ENCODE measurements at regions not wholly inside any gene's neighbourhood (a gene's known extent, or its start where the extent isn't known, plus 50 kb on each side); places are given as distances from the start of the nearest gene placed in this dataset.

GRCh38 chr4:29636961-29637360 lies 1083.2 kb upstream of the PCDH7 start:
- H3K9me3 ChIP-seq = no peaks in the 10 kb centered on the region
- no peak overlapping the region for H3K4me3 ChIP-seq
- H3K27me3 ChIP-seq = no peaks in the 10 kb centered on the region
- intact Hi-C loops (cut with DNase I) = no loop called here
- no peaks in the 10 kb centered on the region for H3K36me3 ChIP-seq
- no peak overlapping the region for H3K27ac ChIP-seq
- 47 to 64% (median 54%) methylated on average over 3 of the region's 3 CpGs for WGBS, 3 donors
- no peak for TF ChIP-seq EP300 (IDR thresholded peaks at IDR 0.05)
- TF ChIP-seq CTCF (IDR thresholded peaks at IDR 0.05) = no peak
- TF ChIP-seq POLR2A (IDR thresholded peaks at IDR 0.05) = no peak
- no peaks in the 10 kb centered on the region for H3K4me1 ChIP-seq (ENCODE audit: insufficient read depth)
- no peak for DNase-seq

GRCh38 chr4:29653221-29653620 lies 1066.9 kb upstream of the PCDH7 start:
- no peaks in the 10 kb centered on the region for H3K27me3 ChIP-seq
- no peaks in the 10 kb centered on the region for H3K9me3 ChIP-seq
- intact Hi-C loops (cut with DNase I) = no loop called here
- no peaks in the 10 kb centered on the region for H3K36me3 ChIP-seq
- DNase-seq = no peak
- WGBS, 3 donors = 87 to 91% (median 88%) methylated on average over 6 of the region's 6 CpGs
- no peak overlapping the region for H3K4me3 ChIP-seq
- H3K27ac ChIP-seq = no peak overlapping the region
- H3K4me1 ChIP-seq (ENCODE audit: insufficient read depth) = no peaks in the 10 kb centered on the region
- TF ChIP-seq EP300 (IDR thresholded peaks at IDR 0.05) = no peak
- TF ChIP-seq CTCF (IDR thresholded peaks at IDR 0.05) = no peak
- TF ChIP-seq POLR2A (IDR thresholded peaks at IDR 0.05) = no peak

- H3K27ac ChIP-seq = no peak overlapping the region
Observed at GRCh38 chr4:29680644-29681043, 1039.5 kb upstream of the PCDH7 start.

GRCh38 chr4:29704059-29704458 lies 1016.1 kb upstream of the PCDH7 start:
- H3K27me3 ChIP-seq = no peaks in the 10 kb centered on the region
- H3K27ac ChIP-seq = no peak overlapping the region
- WGBS, 3 donors = 73 to 91% (median 80%) methylated on average over 2 of the region's 2 CpGs
- DNase-seq = no peak
- TF ChIP-seq CTCF (IDR thresholded peaks at IDR 0.05) = no peak
- no peak for TF ChIP-seq EP300 (IDR thresholded peaks at IDR 0.05)
- TF ChIP-seq POLR2A (IDR thresholded peaks at IDR 0.05) = no peak
- no peaks in the 10 kb centered on the region for H3K9me3 ChIP-seq
- H3K4me1 ChIP-seq (ENCODE audit: insufficient read depth) = no peaks in the 10 kb centered on the region
- intact Hi-C loops (cut with DNase I) = no loop called here
- H3K36me3 ChIP-seq = no peaks in the 10 kb centered on the region
- H3K4me3 ChIP-seq = no peak overlapping the region

More at GRCh38 chr4:29680644-29681043, 1039.5 kb upstream of the PCDH7 start:
- TF ChIP-seq EP300 (IDR thresholded peaks at IDR 0.05) (no peak), CTCF (IDR thresholded peaks at IDR 0.05) (no peak), POLR2A (IDR thresholded peaks at IDR 0.05) (no peak)
- Histone ChIP-seq H3K27me3 (no peaks in the 10 kb centered on the region), H3K4me3 (no peak overlapping the region), H3K36me3 (no peaks in the 10 kb centered on the region), H3K9me3 (no peaks in the 10 kb centered on the region), H3K4me1 (ENCODE audit: insufficient read depth) (no peaks in the 10 kb centered on the region)
- DNase-seq = no peak
- intact Hi-C loops (cut with DNase I) = no loop called here
- WGBS, 3 donors = 66 to 70% (median 67%) methylated on average over 1 of the region's 1 CpG

- no peaks in the 10 kb centered on the region for H3K36me3 ChIP-seq
- 88 to 90% (median 89%) methylated on average over 3 of the region's 3 CpGs for WGBS, 3 donors
- no peak overlapping the region for H3K4me3 ChIP-seq
- intact Hi-C loops (cut with DNase I) = no loop called here
- no peaks in the 10 kb centered on the region for H3K4me1 ChIP-seq (ENCODE audit: insufficient read depth)
- no peak for TF ChIP-seq POLR2A (IDR thresholded peaks at IDR 0.05)
- TF ChIP-seq EP300 (IDR thresholded peaks at IDR 0.05) = no peak
- TF ChIP-seq CTCF (IDR thresholded peaks at IDR 0.05) = no peak
- no peaks in the 10 kb centered on the region for H3K27me3 ChIP-seq
- no peaks in the 10 kb centered on the region for H3K9me3 ChIP-seq
- no peak for DNase-seq
- no peak overlapping the region for H3K27ac ChIP-seq
Observed at GRCh38 chr4:29708473-29708872, 1011.7 kb upstream of the PCDH7 start.
